K562 (cell line): ENCODE measurements at regions not wholly inside any gene's neighbourhood (a gene's known extent, or its start where the extent isn't known, plus 50 kb on each side); places are given as distances from the start of the nearest gene placed in this dataset.

Source experiments
- ATAC-seq: fragments of 200-7000 bp; cut with Tn5 transposase; 3 replicates; pipeline ENCODE4 v1.9.1; 2020; ENCODE audit warnings: moderate library complexity
- BruUV-seq: library from RNA; stranded (reverse); fragments of 400-500 nt; replicated peaks from 2 replicates; lab custom pipeline; 2021; lab: Mats Ljungman, UMichigan
- CTCF ChIA-PET: fragments of 300-600 bp; formaldehyde crosslinking; extraction: SDS; loops from one replicate; lab custom pipeline; 2021; ENCODE audit warnings: low intra/inter-chr PET ratio; lab: Yijun Ruan, JAX
- POLR2A ChIA-PET: fragments of 300-600, 350-650 bp; sonication (Branson Sonifier 250); formaldehyde crosslinking; extraction: SDS; loops from one replicate; lab custom pipeline; 2021; ENCODE audit warnings: antibody characterized with exemption, inconsistent platforms; lab: Yijun Ruan, JAX
- DNase-seq, 4 experiments: peaks; one replicate each; pipeline versions ENCODE4 v3.0.0 to v3.0.0-alpha.2; 2011 to 2018; ENCODE audit warnings: low spot score in 3 of 4, mixed read lengths in 3 of 4; ENCODE audit errors: extremely low read depth in 1 of 4
- FAIRE-seq: peaks from 2 replicates; lab custom pipeline; 2011; peaks lifted over from hg19 to GRCh38; lab: Jason Lieb, UNC
- H2AFZ ChIP-seq: 2 replicates; pipeline ENCODE4 v1.6.0; 2011; ENCODE audit warnings: low read depth, low read length, control low read depth, inconsistent platforms
- H3K27ac ChIP-seq: fragments of 200-600 bp; 3 replicates; pipeline ENCODE4 v1.8.0; 2011; ENCODE audit warnings: low read depth, mild to moderate bottlenecking, control low read depth, inconsistent platforms, low read length, moderate library complexity, mixed read lengths; ENCODE audit errors: extremely low read depth
- H3K27me3 ChIP-seq, 2 experiments: fragments of 300-600 bp in 1 of 2; 2 replicates in 1 of 2; 3 replicates in 1 of 2; pipeline versions ENCODE4 v1.6.0 to v1.8.0; 2011; ENCODE audit warnings: inconsistent platforms in 2 of 2, low read length in 2 of 2, mild to moderate bottlenecking in 1 of 2, mixed read lengths in 1 of 2, moderate library complexity in 1 of 2; ENCODE audit not compliant: control insufficient read depth in 2 of 2, insufficient read depth in 2 of 2
- H3K36me3 ChIP-seq: fragments of 300-600 bp; 3 replicates; pipeline ENCODE4 v1.8.0; 2011; ENCODE audit warnings: mild to moderate bottlenecking, low read length, inconsistent platforms; ENCODE audit not compliant: control insufficient read depth, insufficient read depth
- H3K4me1 ChIP-seq, 2 experiments: fragments of 200-600 bp in 1 of 2; replicated peaks in 1 of 2; 2 replicates in 1 of 2; 3 replicates in 1 of 2; pipeline versions ENCODE4 v1.5.1 to v1.8.0; 2011; ENCODE audit warnings: inconsistent platforms in 2 of 2, low read length in 2 of 2, mild to moderate bottlenecking in 1 of 2, mixed read lengths in 1 of 2, moderate library complexity in 1 of 2; ENCODE audit not compliant: control insufficient read depth in 2 of 2, insufficient read depth in 2 of 2
- H3K4me2 ChIP-seq: 2 replicates; pipeline ENCODE4 v1.6.1; 2011; ENCODE audit warnings: low read length, control low read depth, inconsistent platforms, mixed read lengths; ENCODE audit not compliant: insufficient read depth
- H3K4me3 ChIP-seq: fragments of 200-600 bp; sonication (generic), shearing (Covaris generic); 2 replicates; pipeline ENCODE4 v1.5.1; 2016; ENCODE audit warnings: control low read depth, inconsistent platforms
- H3K79me2 ChIP-seq: fragments of 200-600 bp; 3 replicates; pipeline ENCODE4 v1.8.0; 2011; ENCODE audit warnings: low read length, inconsistent platforms; ENCODE audit not compliant: control insufficient read depth, insufficient read depth
- H3K9ac ChIP-seq, 2 experiments: 2 replicates each; pipeline versions ENCODE4 v1.6.0 to v1.6.1; 2011; ENCODE audit warnings: low read depth in 2 of 2, low read length in 2 of 2, control low read depth in 1 of 2, inconsistent platforms in 1 of 2, mild to moderate bottlenecking in 1 of 2, mixed read lengths in 1 of 2; ENCODE audit not compliant: insufficient read depth in 1 of 2
- H3K9me1 ChIP-seq: one replicate; pipeline ENCODE4 v1.6.0; 2011; ENCODE audit warnings: inconsistent platforms, mild to moderate bottlenecking, low read length, moderate library complexity; ENCODE audit not compliant: control insufficient read depth, insufficient read depth
- H3K9me3 ChIP-seq: replicated peaks from 2 replicates; pipeline ENCODE4 v1.5.1; 2011; ENCODE audit warnings: low read depth, low read length, inconsistent platforms; ENCODE audit not compliant: control insufficient read depth, insufficient read depth
- H4K20me1 ChIP-seq: replicated peaks from 2 replicates; pipeline ENCODE4 v1.6.1; 2011; ENCODE audit warnings: low read length, inconsistent platforms, mixed read lengths; ENCODE audit not compliant: control insufficient read depth, insufficient read depth
- EP300 ChIP-seq: IDR thresholded peaks from 2 replicates; pipeline ENCODE4 v1.6.1; 2012; ENCODE audit warnings: low read length, improper control_type of control experiment
- HCFC1 ChIP-seq: IDR thresholded peaks from 2 replicates; pipeline ENCODE4 v1.6.1; 2012; ENCODE audit warnings: low read depth, low read length, improper control_type of control experiment
- ID3 ChIP-seq, 2 experiments: fragments of 250-450 bp in 1 of 2; fragments of 450-650 bp in 1 of 2; sonication (Bioruptor Pico) in 1 of 2; IDR thresholded peaks; 2 replicates each; pipeline versions ENCODE4 v1.6.1 to v1.8.0; 2016 to 2021; ENCODE audit warnings: mild to moderate bottlenecking in 2 of 2, moderate library complexity in 2 of 2, missing compliant biosample characterization in 1 of 2, missing genetic modification characterization in 1 of 2
- IRF9 ChIP-seq: fragments of 450-650 bp; IDR thresholded peaks from 2 replicates; pipeline ENCODE4 v1.6.1; 2016; ENCODE audit warnings: missing biosample characterization, missing genetic modification characterization
- MAX ChIP-seq: sonication (generic); formaldehyde crosslinking; IDR thresholded peaks from 2 replicates; pipeline ENCODE4 v1.9.0; 2022; ENCODE audit warnings: mild to moderate bottlenecking, missing genetic modification reagents
- MEF2D ChIP-seq: conservative IDR thresholded peaks from 2 replicates; pipeline ENCODE4 v1.6.1; 2016; ENCODE audit warnings: low read depth, missing genetic modification characterization, missing compliant biosample characterization
- MLX ChIP-seq, 2 experiments: fragments of 450-650 bp in 1 of 2; sonication (generic) in 1 of 2; formaldehyde crosslinking; conservative IDR thresholded peaks; 2 replicates each; pipeline versions ENCODE4 v1.4.0 to v1.8.1; 2020 to 2022; ENCODE audit warnings: mild to moderate bottlenecking in 1 of 2, missing genetic modification reagents in 1 of 2
- SNAPC5 ChIP-seq: fragments of 250-450 bp; sonication (Bioruptor Pico); IDR thresholded peaks from 2 replicates; pipeline ENCODE4 v1.8.0; 2021; ENCODE audit warnings: moderate library complexity, mild to moderate bottlenecking, inconsistent platforms
- STAT6 ChIP-seq: sonication (generic); formaldehyde crosslinking; IDR thresholded peaks from 2 replicates; pipeline ENCODE4 v1.8.1; 2023; ENCODE audit warnings: mild to moderate bottlenecking, missing genetic modification reagents
- ZC3H8 ChIP-seq: fragments of 450-650 bp; IDR thresholded peaks from 2 replicates; pipeline ENCODE4 v1.6.1; 2017
- ZFP1 ChIP-seq: fragments of 450-650 bp; formaldehyde crosslinking; IDR thresholded peaks from 2 replicates; pipeline ENCODE4 v1.4.0; 2020; ENCODE audit warnings: mild to moderate bottlenecking, mixed read lengths
- WGBS: fragments of 100-300 bp; shearing (Covaris generic); methylation state at CpG from one replicate; pipeline ENCODE4 v1.1.6; 2016; ENCODE audit warnings: low coverage, mixed read lengths; ENCODE audit not compliant: insufficient coverage; ENCODE audit errors: missing lambda C conversion rate; 5-methylcytosine and 5-hydroxymethylcytosine counted together
- in situ Hi-C: fragments of 300-500 bp; cut with MboI; formaldehyde crosslinking; loops from 4 replicates; pipeline ENCODE4 v1.15.0; 2018; ENCODE audit warnings: inconsistent platforms, mixed read lengths
- intact Hi-C: fragments of 100-400 bp; cut with micrococcal nuclease; formaldehyde crosslinking; loops from 2 replicates; pipeline ENCODE4 v1.14.2; 2022

GRCh38 chr11:23022854-23023253 is 162.6 kb upstream of the CCDC179 start:
- H3K9ac ChIP-seq, result no peak overlapping the region
- ATAC-seq, result no peak
- CTCF ChIA-PET, result no interaction called here
- no peak overlapping the region for H3K4me2 ChIP-seq
- TF ChIP-seq HCFC1, result no peak
- TF ChIP-seq MAX (CRISPR knock-in tag), result no peak
- no peak for TF ChIP-seq ZC3H8
- no peak for TF ChIP-seq MLX (CRISPR knock-in tag; conservative IDR thresholded peaks at IDR 0.05)
- TF ChIP-seq SNAPC5 (CRISPR knock-in tag), result no peak
- TF ChIP-seq ID3 (CRISPR knock-in tag; IDR thresholded peaks at IDR 0.05), result no peak
- TF ChIP-seq ID3 (tag; IDR thresholded peaks at IDR 0.05), result no peak
- TF ChIP-seq IRF9 (tag), result no peak
- no peak for TF ChIP-seq EP300
- TF ChIP-seq MEF2D (tag), result no peak
- no peak for TF ChIP-seq STAT6 (CRISPR knock-in tag)
- TF ChIP-seq ZFP1 (CRISPR knock-in tag), result no peak
- no peak for FAIRE-seq
- in situ Hi-C loops (no loop called here), intact Hi-C loops (no loop called here)
- POLR2A ChIA-PET, result no interaction called here
- H3K9me3 ChIP-seq, result no peaks in the 10 kb centered on the region
- H4K20me1 ChIP-seq, result no peaks in the 10 kb centered on the region
- no peak for DNase-seq
- no peak overlapping the region for H3K4me3 ChIP-seq
- no peaks in the 10 kb centered on the region for H3K4me1 ChIP-seq
- WGBS, result 0% methylated on average over 3 of the region's 3 CpGs
- H3K79me2 ChIP-seq, result no peaks in the 10 kb centered on the region
- H3K27me3 ChIP-seq, result no peaks in the 10 kb centered on the region
- BruUV-seq, result no TSS peak
- no peaks in the 10 kb centered on the region for H3K9me1 ChIP-seq
- no peak overlapping the region for H2AFZ ChIP-seq
- no peaks in the 10 kb centered on the region for H3K36me3 ChIP-seq
- no peak overlapping the region for H3K27ac ChIP-seq
